ENCODE measurements at regions not wholly inside any gene's neighbourhood (a gene's known extent, or its start where the extent isn't known, plus 50 kb on each side); places are given as distances from the start of the nearest gene placed in this dataset.

DNA sequence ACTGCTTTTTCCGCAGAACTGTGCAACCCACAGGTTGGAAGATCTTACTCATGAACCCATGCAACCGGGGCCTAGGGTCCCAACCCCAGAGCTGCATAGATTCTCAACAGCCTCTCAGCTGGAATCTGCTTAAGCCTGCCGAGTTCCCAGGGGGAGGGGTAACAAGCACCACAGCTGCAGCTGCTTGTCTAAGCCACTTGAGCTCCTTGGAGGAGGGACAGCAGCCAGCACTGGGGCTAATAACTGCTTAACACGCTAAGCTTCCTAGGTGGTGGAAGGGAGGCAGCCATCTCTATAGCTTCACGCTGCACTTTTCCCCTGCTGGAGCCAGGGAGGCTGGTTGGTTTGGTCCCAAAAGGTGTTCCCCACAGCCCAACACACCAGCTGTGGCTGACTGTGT is 311.6 kb downstream of the DSC3 start:
- TF ChIP-seq, protein P1, sequence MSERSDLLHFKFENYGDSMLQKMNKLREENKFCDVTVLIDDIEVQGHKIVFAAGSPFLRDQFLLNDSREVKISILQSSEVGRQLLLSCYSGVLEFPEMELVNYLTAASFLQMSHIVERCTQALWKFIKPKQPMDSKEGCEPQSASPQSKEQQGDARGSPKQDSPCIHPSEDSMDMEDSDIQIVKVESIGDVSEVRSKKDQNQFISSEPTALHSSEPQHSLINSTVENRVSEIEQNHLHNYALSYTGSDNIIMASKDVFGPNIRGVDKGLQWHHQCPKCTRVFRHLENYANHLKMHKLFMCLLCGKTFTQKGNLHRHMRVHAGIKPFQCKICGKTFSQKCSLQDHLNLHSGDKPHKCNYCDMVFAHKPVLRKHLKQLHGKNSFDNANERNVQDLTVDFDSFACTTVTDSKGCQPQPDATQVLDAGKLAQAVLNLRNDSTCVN (tag by site-specific recombination; optimal IDR thresholded peaks at IDR 0.05) = no peak
- TF ChIP-seq ZNF112 (tag by site-specific recombination; IDR thresholded peaks at IDR 0.05) (no peak), ZNF433 (tag by site-specific recombination; IDR thresholded peaks at IDR 0.05; ENCODE audit: low read depth) (no peak), ZBTB20 (tag by site-specific recombination; IDR thresholded peaks at IDR 0.05) (no peak), ZNF114 (tag by site-specific recombination; IDR thresholded peaks at IDR 0.05) (no peak), KLF16 (tag by site-specific recombination; IDR thresholded peaks at IDR 0.05) (no peak), SP3 (tag by site-specific recombination; IDR thresholded peaks at IDR 0.05) (no peak), ZNF350 (tag by site-specific recombination; IDR thresholded peaks at IDR 0.05) (no peak)
- TF ChIP-seq, protein P2, sequence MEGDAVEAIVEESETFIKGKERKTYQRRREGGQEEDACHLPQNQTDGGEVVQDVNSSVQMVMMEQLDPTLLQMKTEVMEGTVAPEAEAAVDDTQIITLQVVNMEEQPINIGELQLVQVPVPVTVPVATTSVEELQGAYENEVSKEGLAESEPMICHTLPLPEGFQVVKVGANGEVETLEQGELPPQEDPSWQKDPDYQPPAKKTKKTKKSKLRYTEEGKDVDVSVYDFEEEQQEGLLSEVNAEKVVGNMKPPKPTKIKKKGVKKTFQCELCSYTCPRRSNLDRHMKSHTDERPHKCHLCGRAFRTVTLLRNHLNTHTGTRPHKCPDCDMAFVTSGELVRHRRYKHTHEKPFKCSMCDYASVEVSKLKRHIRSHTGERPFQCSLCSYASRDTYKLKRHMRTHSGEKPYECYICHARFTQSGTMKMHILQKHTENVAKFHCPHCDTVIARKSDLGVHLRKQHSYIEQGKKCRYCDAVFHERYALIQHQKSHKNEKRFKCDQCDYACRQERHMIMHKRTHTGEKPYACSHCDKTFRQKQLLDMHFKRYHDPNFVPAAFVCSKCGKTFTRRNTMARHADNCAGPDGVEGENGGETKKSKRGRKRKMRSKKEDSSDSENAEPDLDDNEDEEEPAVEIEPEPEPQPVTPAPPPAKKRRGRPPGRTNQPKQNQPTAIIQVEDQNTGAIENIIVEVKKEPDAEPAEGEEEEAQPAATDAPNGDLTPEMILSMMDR (tag by site-specific recombination; IDR thresholded peaks at IDR 0.05) = no peak
- TF ChIP-seq, protein P3, sequence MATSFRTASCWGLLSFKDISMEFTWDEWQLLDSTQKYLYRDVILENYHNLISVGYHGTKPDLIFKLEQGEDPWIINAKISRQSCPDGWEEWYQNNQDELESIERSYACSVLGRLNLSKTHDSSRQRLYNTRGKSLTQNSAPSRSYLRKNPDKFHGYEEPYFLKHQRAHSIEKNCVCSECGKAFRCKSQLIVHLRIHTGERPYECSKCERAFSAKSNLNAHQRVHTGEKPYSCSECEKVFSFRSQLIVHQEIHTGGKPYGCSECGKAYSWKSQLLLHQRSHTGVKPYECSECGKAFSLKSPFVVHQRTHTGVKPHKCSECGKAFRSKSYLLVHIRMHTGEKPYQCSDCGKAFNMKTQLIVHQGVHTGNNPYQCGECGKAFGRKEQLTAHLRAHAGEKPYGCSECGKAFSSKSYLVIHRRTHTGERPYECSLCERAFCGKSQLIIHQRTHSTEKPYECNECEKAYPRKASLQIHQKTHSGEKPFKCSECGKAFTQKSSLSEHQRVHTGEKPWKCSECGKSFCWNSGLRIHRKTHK (tag by site-specific recombination; IDR thresholded peaks at IDR 0.05) = no peak
